SK-N-SH treated with all-trans-retinoic acid at 6 μM for 48 hours (cell line): ENCODE measurements at regions not wholly inside any gene's neighbourhood (a gene's known extent, or its start where the extent isn't known, plus 50 kb on each side); places are given as distances from the start of the nearest gene placed in this dataset.

Experiments
- ATAC-seq: fragments of 200-7000 bp; cut with Tn5 transposase; 3 replicates; pipeline ENCODE4 v1.9.1; 2020; ENCODE audit warnings: mild to moderate bottlenecking, moderate library complexity
- BACH2 ChIP-seq: fragments of 250-450 bp; sonication (Bioruptor Pico); IDR thresholded peaks from 2 replicates; pipeline ENCODE4 v1.9.0; 2021; ENCODE audit warnings: mild to moderate bottlenecking, borderline replicate concordance
- CREB5 ChIP-seq: fragments of 250-450 bp; sonication (Bioruptor Pico); IDR thresholded peaks from 2 replicates; pipeline ENCODE4 v1.5.1; 2020; ENCODE audit warnings: low read depth, mild to moderate bottlenecking, moderate library complexity
- CSDC2 ChIP-seq: fragments of 250-450 bp; sonication (Bioruptor Pico); IDR thresholded peaks from 2 replicates; pipeline ENCODE4 v1.5.0; 2020; ENCODE audit warnings: mild to moderate bottlenecking, moderate library complexity
- CSRNP3 ChIP-seq: fragments of 250-450 bp; sonication (Bioruptor Pico); IDR thresholded peaks from 2 replicates; pipeline ENCODE4 v1.5.1; 2021; ENCODE audit warnings: mild to moderate bottlenecking, moderate library complexity
- ESRRG ChIP-seq: fragments of 250-450 bp; sonication (Bioruptor Pico); IDR thresholded peaks from 2 replicates; pipeline ENCODE4 v1.6.1; 2021; ENCODE audit warnings: mild to moderate bottlenecking
- GLIS3 ChIP-seq: fragments of 250-450 bp; sonication (Bioruptor Pico); IDR thresholded peaks from 2 replicates; pipeline ENCODE4 v1.5.0; 2020; ENCODE audit warnings: mild to moderate bottlenecking, moderate library complexity
- PATZ1 ChIP-seq: fragments of 250-450 bp; sonication (Bioruptor Pico); IDR thresholded peaks from 2 replicates; pipeline ENCODE4 v1.8.0; 2020; ENCODE audit warnings: mild to moderate bottlenecking, moderate library complexity, borderline replicate concordance
- POU6F1 ChIP-seq: fragments of 250-450 bp; sonication (Bioruptor Pico); IDR thresholded peaks from 2 replicates; pipeline ENCODE4 v1.8.0; 2021; ENCODE audit warnings: low read depth, mild to moderate bottlenecking, moderate library complexity, borderline replicate concordance
- SNAI2 ChIP-seq: fragments of 250-450 bp; sonication (Bioruptor Pico); IDR thresholded peaks from 2 replicates; pipeline ENCODE4 v1.5.0; 2020; ENCODE audit warnings: mild to moderate bottlenecking, moderate library complexity
- TCF4 ChIP-seq: fragments of 250-450 bp; sonication (Bioruptor Pico); IDR thresholded peaks from 2 replicates; pipeline ENCODE4 v1.8.0; 2021; ENCODE audit warnings: mild to moderate bottlenecking, moderate library complexity, borderline replicate concordance
- TOX ChIP-seq: fragments of 250-450 bp; sonication (Bioruptor Pico); IDR thresholded peaks from 2 replicates; pipeline ENCODE4 v1.8.0; 2021; ENCODE audit warnings: mild to moderate bottlenecking, moderate library complexity, borderline replicate concordance
- TSHZ2 ChIP-seq: fragments of 250-450 bp; sonication (Bioruptor Pico); IDR thresholded peaks from 2 replicates; pipeline ENCODE4 v1.5.0; 2020; ENCODE audit warnings: mild to moderate bottlenecking, moderate library complexity
- ZC3H10 ChIP-seq: fragments of 250-450 bp; sonication (Bioruptor Pico); IDR thresholded peaks from 2 replicates; pipeline ENCODE4 v1.5.1; 2021; ENCODE audit warnings: mild to moderate bottlenecking, moderate library complexity
- ZFP3 ChIP-seq: fragments of 250-450 bp; sonication (Bioruptor Pico); IDR thresholded peaks from 2 replicates; pipeline ENCODE4 v1.5.0; 2020; ENCODE audit warnings: mild to moderate bottlenecking, moderate library complexity
- ZFP30 ChIP-seq: fragments of 450-650 bp; formaldehyde crosslinking; IDR thresholded peaks from 2 replicates; pipeline ENCODE4 v1.5.0; 2022; ENCODE audit warnings: mild to moderate bottlenecking, moderate library complexity
- ZNF565 ChIP-seq: fragments of 450-650 bp; formaldehyde crosslinking; conservative IDR thresholded peaks from 2 replicates; pipeline ENCODE4 v1.5.0; 2020; ENCODE audit warnings: low read depth, mild to moderate bottlenecking, moderate library complexity
- ZNF70 ChIP-seq: fragments of 450-650 bp; formaldehyde crosslinking; IDR thresholded peaks from 2 replicates; pipeline ENCODE4 v1.5.0; 2020; ENCODE audit warnings: mild to moderate bottlenecking, moderate library complexity
- ZNF8 ChIP-seq: fragments of 450-650 bp; formaldehyde crosslinking; IDR thresholded peaks from 2 replicates; pipeline ENCODE4 v1.5.0; 2020; ENCODE audit warnings: mild to moderate bottlenecking, moderate library complexity

- TF ChIP-seq BACH2 (CRISPR knock-in tag) (no peak), ESRRG (no peak), CSRNP3 (CRISPR knock-in tag) (no peak), CREB5 (CRISPR knock-in tag) (no peak)
- TF ChIP-seq, all 23 proteins: peak for 0
These were observed 249.2 kb upstream of the GSE1 start (continued) for GRCh38 chr16:85363881-85364280.

GRCh38 chr16:85364323-85365040, 248.6 kb upstream of the GSE1 start:
- no peak for ATAC-seq
- no peak for TF ChIP-seq TSHZ2 (CRISPR knock-in tag)
- no peak for TF ChIP-seq POU6F1
- no peak for TF ChIP-seq CSDC2 (CRISPR knock-in tag)
- no peak for TF ChIP-seq ESRRG
- no peak for TF ChIP-seq CSRNP3 (CRISPR knock-in tag)
- TF ChIP-seq ZNF70 = no peak
- no peak for TF ChIP-seq ZNF8 (CRISPR knock-in tag)
- TF ChIP-seq ZFP30 (CRISPR knock-in tag) = no peak
- TF ChIP-seq CREB5 (CRISPR knock-in tag) = no peak
- no peak for TF ChIP-seq ZNF565 (CRISPR knock-in tag)
- TF ChIP-seq GLIS3 (CRISPR knock-in tag) = no peak
- no peak for TF ChIP-seq TCF4 (CRISPR knock-in tag)
- TF ChIP-seq SNAI2 (CRISPR knock-in tag) = no peak
- no peak for TF ChIP-seq ZFP3 (CRISPR knock-in tag)
- no peak for TF ChIP-seq ZC3H10 (CRISPR knock-in tag)
- TF ChIP-seq PATZ1 (CRISPR knock-in tag) = no peak
- TF ChIP-seq, all 23 proteins: peak for 0

- ATAC-seq = no peak
- no peak for TF ChIP-seq TSHZ2 (CRISPR knock-in tag)
- no peak for TF ChIP-seq BACH2 (CRISPR knock-in tag)
- no peak for TF ChIP-seq CSRNP3 (CRISPR knock-in tag)
- no peak for TF ChIP-seq ZFP3 (CRISPR knock-in tag)
- no peak for TF ChIP-seq TCF4 (CRISPR knock-in tag)
- TF ChIP-seq TOX (CRISPR knock-in tag) = no peak
These were observed 248.0 kb upstream of the GSE1 start for GRCh38 chr16:85365120-85365519.
